IMR-90 (cell line): ENCODE measurements at regions not wholly inside any gene's neighbourhood (a gene's known extent, or its start where the extent isn't known, plus 50 kb on each side); places are given as distances from the start of the nearest gene placed in this dataset.

ENCODE experiments used
- ATAC-seq: fragments of 200-7000 bp; cut with Tn5 transposase; 2 replicates; pipeline ENCODE4 v1.9.1; 2020; ENCODE audit warnings: low read depth, mild to moderate bottlenecking, moderate library complexity
- BruUV-seq: library from RNA; stranded (reverse); fragments of 400-500 nt; replicated peaks from 2 replicates; lab custom pipeline; 2021; lab: Mats Ljungman, UMichigan
- CTCF ChIA-PET: fragments of 300-600 bp; formaldehyde crosslinking; extraction: SDS; loops from one replicate; lab custom pipeline; 2021; ENCODE audit warnings: antibody characterized with exemption; lab: Yijun Ruan, JAX
- POLR2A ChIA-PET: fragments of 300-600 bp; sonication (Branson Sonifier 250); formaldehyde crosslinking; loops from one replicate; lab custom pipeline; 2022; ENCODE audit warnings: antibody characterized with exemption; ENCODE audit not compliant: unreplicated experiment; lab: Charles Lee
- DNase-seq: peaks from one replicate; pipeline ENCODE4 v3.0.0; 2013
- H2AFZ ChIP-seq: replicated peaks from 2 replicates; pipeline ENCODE3; 2013; ENCODE audit warnings: low read length, mild to moderate bottlenecking; ENCODE audit not compliant: poor library complexity
- H2AK5ac ChIP-seq: 2 replicates; pipeline ENCODE4 v1.6.1; 2013; ENCODE audit warnings: low read depth, low read length, inconsistent platforms
- H2AK9ac ChIP-seq: replicated peaks from 2 replicates; pipeline ENCODE3; 2013; ENCODE audit warnings: mild to moderate bottlenecking, low read depth, low read length, moderate library complexity; ENCODE audit not compliant: poor library complexity
- H2BK120ac ChIP-seq: 2 replicates; pipeline ENCODE4 v1.6.1; 2013; ENCODE audit warnings: low read depth, low read length, inconsistent platforms
- H2BK15ac ChIP-seq: 3 replicates; pipeline ENCODE4 v1.6.1; 2013; ENCODE audit warnings: low read depth, low read length, inconsistent platforms
- H2BK20ac ChIP-seq: 2 replicates; pipeline ENCODE4 v1.6.1; 2013; ENCODE audit warnings: low read depth, mild to moderate bottlenecking, inconsistent platforms, low read length, moderate library complexity
- H2BK5ac ChIP-seq: 2 replicates; pipeline ENCODE4 v1.6.1; 2013; ENCODE audit warnings: mild to moderate bottlenecking, low read depth, low read length, inconsistent platforms; ENCODE audit not compliant: poor library complexity, severe bottlenecking
- H3K14ac ChIP-seq: replicated peaks from 2 replicates; pipeline ENCODE4 v1.6.1; 2013; ENCODE audit warnings: low read depth, low read length, inconsistent platforms
- H3K18ac ChIP-seq: 2 replicates; pipeline ENCODE4 v1.6.1; 2013; ENCODE audit warnings: low read depth, low read length, control low read depth
- H3K23ac ChIP-seq: 2 replicates; pipeline ENCODE4 v1.6.1; 2013; ENCODE audit warnings: low read depth, low read length, inconsistent platforms
- H3K27ac ChIP-seq: 2 replicates; pipeline ENCODE4 v1.5.1; 2013; ENCODE audit warnings: mild to moderate bottlenecking, control low read depth, low read length; ENCODE audit not compliant: insufficient read depth
- H3K27me3 ChIP-seq: 2 replicates; pipeline ENCODE4 v1.6.1; 2013; ENCODE audit warnings: low read length; ENCODE audit not compliant: control insufficient read depth, insufficient read depth
- H3K36me3 ChIP-seq: 2 replicates; pipeline ENCODE4 v1.6.1; 2013; ENCODE audit warnings: low read length, mixed read lengths; ENCODE audit not compliant: control insufficient read depth, insufficient read depth
- H3K4ac ChIP-seq: 2 replicates; pipeline ENCODE4 v1.6.1; 2013; ENCODE audit warnings: low read depth, low read length, inconsistent platforms
- H3K4me1 ChIP-seq: 2 replicates; pipeline ENCODE4 v1.6.1; 2013; ENCODE audit warnings: low read length, mixed read lengths; ENCODE audit not compliant: control insufficient read depth, insufficient read depth
- H3K4me2 ChIP-seq: 2 replicates; pipeline ENCODE4 v1.6.1; 2013; ENCODE audit warnings: low read depth, mild to moderate bottlenecking, control low read depth, low read length, moderate library complexity
- H3K4me3 ChIP-seq: 2 replicates; pipeline ENCODE4 v1.5.1; 2013; ENCODE audit warnings: low read depth, mild to moderate bottlenecking, control low read depth, low read length, moderate library complexity; ENCODE audit not compliant: insufficient read depth
- H3K56ac ChIP-seq: 2 replicates; pipeline ENCODE4 v1.6.1; 2013; ENCODE audit warnings: low read length, inconsistent platforms; ENCODE audit not compliant: insufficient read depth; ENCODE audit errors: extremely low read depth
- H3K79me1 ChIP-seq, 2 experiments: 2 replicates each; pipeline ENCODE4 v1.6.1; 2013; ENCODE audit warnings: low read length in 2 of 2, inconsistent platforms in 1 of 2, low read depth in 1 of 2
- H3K9ac ChIP-seq: 2 replicates; pipeline ENCODE4 v1.6.1; 2013; ENCODE audit warnings: low read depth, low read length, control low read depth
- H3K9me1 ChIP-seq: 2 replicates; pipeline ENCODE4 v1.6.1; 2013; ENCODE audit warnings: low read length, inconsistent platforms; ENCODE audit not compliant: insufficient read depth
- H3K9me3 ChIP-seq: 2 replicates; pipeline ENCODE4 v1.6.1; 2013; ENCODE audit warnings: low read length; ENCODE audit not compliant: control insufficient read depth, insufficient read depth
- H4K20me1 ChIP-seq: 2 replicates; pipeline ENCODE4 v1.6.1; 2013; ENCODE audit warnings: low read length, inconsistent platforms; ENCODE audit not compliant: insufficient read depth
- H4K5ac ChIP-seq: 2 replicates; pipeline ENCODE4 v1.6.1; 2013; ENCODE audit warnings: mild to moderate bottlenecking, low read depth, low read length, control low read depth
- H4K8ac ChIP-seq, 2 experiments: 2 replicates each; pipeline ENCODE4 v1.6.1; 2013; ENCODE audit warnings: low read depth in 2 of 2, low read length in 2 of 2, control low read depth in 1 of 2, inconsistent platforms in 1 of 2
- H4K91ac ChIP-seq: 2 replicates; pipeline ENCODE4 v1.6.1; 2013; ENCODE audit warnings: low read depth, low read length, inconsistent platforms; ENCODE audit not compliant: insufficient read depth
- CEBPB ChIP-seq: IDR thresholded peaks from 2 replicates; pipeline ENCODE4 v1.6.1; 2012; ENCODE audit warnings: low read depth, low read length, improper control_type of control experiment
- CHD1 ChIP-seq: IDR thresholded peaks from 2 replicates; pipeline ENCODE4 v1.6.1; 2012; ENCODE audit warnings: low read depth, low read length, improper control_type of control experiment
- MXI1 ChIP-seq: IDR thresholded peaks from 2 replicates; pipeline ENCODE4 v1.6.1; 2012; ENCODE audit warnings: low read depth, mild to moderate bottlenecking, low read length, moderate library complexity, borderline replicate concordance
- whole genome bisulfite sequencing, 2 experiments: methylation state at CpG; one replicate each; pipeline versions ENCODE4 v1.1.5 to v1.1.7; 2013; ENCODE audit warnings: missing lambda C conversion rate in 2 of 2; ENCODE audit not compliant: insufficient read length in 1 of 2; ENCODE audit errors: extremely low coverage in 2 of 2; 5-methylcytosine and 5-hydroxymethylcytosine counted together
- dilution Hi-C: fragments of 300-500 bp; cut with HindIII; formaldehyde crosslinking; loops from one replicate; pipeline ENCODE4 v1.14.3; 2018; ENCODE audit warnings: low sequenced_read_pairs; ENCODE audit not compliant: unreplicated experiment
- in situ Hi-C: fragments of 300-500 bp; cut with MboI; formaldehyde crosslinking; loops from 3 replicates; pipeline ENCODE4 v1.14.3; 2019; ENCODE audit warnings: low sequenced_read_pairs, inconsistent platforms, mixed read lengths
- intact Hi-C: fragments of 100-400 bp; cut with micrococcal nuclease; formaldehyde crosslinking; loops from 2 replicates; pipeline ENCODE4 v1.10.0; 2022

DNA sequence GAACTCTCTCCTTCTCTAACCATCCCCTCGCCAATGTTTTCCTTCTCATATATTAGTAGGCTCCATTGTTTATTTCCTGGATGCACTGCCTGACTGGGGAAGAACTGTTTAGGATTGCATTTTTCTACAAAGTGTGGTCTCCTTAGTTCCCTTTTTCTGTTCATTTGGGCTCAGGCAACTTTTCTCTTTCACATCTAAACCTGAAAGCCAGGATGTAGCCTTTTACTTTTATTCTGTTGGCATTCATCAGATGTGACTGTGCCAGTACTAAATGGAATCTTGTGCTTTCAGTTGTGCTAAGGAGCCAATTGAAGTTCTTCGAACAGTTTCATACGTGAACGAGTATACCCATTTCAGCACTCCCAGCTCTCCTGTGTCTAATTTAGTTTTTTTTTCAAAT, 59.8 kb downstream of the DDIT4L start:
- intact Hi-C loops (no loop called here), dilution Hi-C loops (no loop called here), in situ Hi-C loops (loop anchor here (25.0 kb wide), 1 partner anchor 107 kb away; no protein-coding TSS in a partner anchor)
- ATAC-seq (no peak), DNase-seq (no peak)
- Histone ChIP-seq H3K56ac (no peak overlapping the region), H4K91ac (no peak overlapping the region), H4K20me1 (no peaks in the 10 kb centered on the region), H2BK20ac (no peak overlapping the region), H3K36me3 (no peaks in the 10 kb centered on the region), H3K27ac (no peak overlapping the region), H3K4me2 (no peak overlapping the region), H2BK120ac (no peak overlapping the region), H3K4me1 (no peaks in the 10 kb centered on the region), H2BK5ac (no peak overlapping the region), H3K4me3 (no peak overlapping the region), H3K9me1 (no peaks in the 10 kb centered on the region), H3K14ac (no peak overlapping the region), H4K8ac (no peak overlapping the region), H3K9me3 (no peaks in the 10 kb centered on the region), H2AFZ (no peak overlapping the region), H3K18ac (no peak overlapping the region), H3K27me3 (no peaks in the 10 kb centered on the region), H3K23ac (no peak overlapping the region), H4K5ac (no peak overlapping the region), H2BK15ac (no peak overlapping the region), H2AK5ac (no peak overlapping the region), H3K9ac (no peak overlapping the region), H3K4ac (no peak overlapping the region), H3K79me1 (no peaks in the 10 kb centered on the region), H2AK9ac (no peak overlapping the region)
- no TSS peak for BruUV-seq
- WGBS, 2 experiments = no CpG with 5 or more reads among the region's 4 CpGs
- TF ChIP-seq CHD1 (no peak), MXI1 (no peak), CEBPB (no peak)
- CTCF ChIA-PET = no interaction called here
- POLR2A ChIA-PET = no interaction called here
